GM18507 (cell line): ENCODE measurements at regions not wholly inside any gene's neighbourhood (a gene's known extent, or its start where the extent isn't known, plus 50 kb on each side); places are given as distances from the start of the nearest gene placed in this dataset.

Experiments
- DNase-seq: peaks from one replicate; pipeline ENCODE4 v3.0.0; 2011; ENCODE audit warnings: low read depth; ENCODE audit not compliant: insufficient read length; ENCODE audit errors: extremely low spot score
- FAIRE-seq: peaks from 2 replicates; lab custom pipeline; 2011; peaks lifted over from hg19 to GRCh38; lab: Jason Lieb, UNC

GRCh38 chrX:42463706-42464490, 314.1 kb downstream of the PPP1R2C start:
- FAIRE-seq (no peak), DNase-seq (no peak)

GRCh38 chrX:42462917-42463316, 315.0 kb downstream of the PPP1R2C start:
- FAIRE-seq (peak; percentile 21), DNase-seq (no peak)

- DNase-seq = no peak
- FAIRE-seq = no peak
Observed at GRCh38 chrX:42460706-42461105, 317.3 kb downstream of the PPP1R2C start.

- no peak for DNase-seq
- FAIRE-seq = no peak
Observed at GRCh38 chrX:42459735-42460134, 318.2 kb downstream of the PPP1R2C start.

GRCh38 chrX:42456176-42456700, 321.7 kb downstream of the PPP1R2C start:
- no peak for DNase-seq
- FAIRE-seq = no peak

GRCh38 chrX:42450228-42450627, 327.7 kb downstream of the PPP1R2C start:
- DNase-seq (no peak), FAIRE-seq (no peak)

- no peak for DNase-seq
- FAIRE-seq = peak; percentile 72
Observed at GRCh38 chrX:42443267-42443666, 334.7 kb downstream of the PPP1R2C start.

- FAIRE-seq = peak; percentile 41
- no peak for DNase-seq
Observed at GRCh38 chrX:42442745-42443144, 335.2 kb downstream of the PPP1R2C start.

- no peak for FAIRE-seq
Observed at GRCh38 chrX:42437211-42437610, 340.8 kb downstream of the PPP1R2C start.

GRCh38 chrX:42434458-42435166, 343.4 kb downstream of the PPP1R2C start:
- FAIRE-seq = no peak
- no peak for DNase-seq

More at GRCh38 chrX:42437211-42437610, 340.8 kb downstream of the PPP1R2C start:
- no peak for DNase-seq

- FAIRE-seq (no peak), DNase-seq (no peak)
Observed at GRCh38 chrX:42432552-42432951, 345.4 kb downstream of the PPP1R2C start.

GRCh38 chrX:42422961-42423360, 355.0 kb downstream of the PPP1R2C start:
- no peak for FAIRE-seq
- DNase-seq = no peak

GRCh38 chrX:42420426-42420825, 357.5 kb downstream of the PPP1R2C start:
- FAIRE-seq = no peak

GRCh38 chrX:42415636-42416035, 362.3 kb downstream of the PPP1R2C start:
- no peak for FAIRE-seq

More at GRCh38 chrX:42420426-42420825, 357.5 kb downstream of the PPP1R2C start:
- DNase-seq = no peak

GRCh38 chrX:42414057-42414456, 363.9 kb downstream of the PPP1R2C start:
- DNase-seq = no peak
- no peak for FAIRE-seq

More at GRCh38 chrX:42415636-42416035, 362.3 kb downstream of the PPP1R2C start:
- DNase-seq = no peak

- DNase-seq = no peak
- no peak for FAIRE-seq
Observed at GRCh38 chrX:42399632-42400024, 378.3 kb downstream of the PPP1R2C start.

GRCh38 chrX:42398967-42399631, 378.9 kb downstream of the PPP1R2C start:
- DNase-seq = no peak
- FAIRE-seq = no peak

- FAIRE-seq (no peak), DNase-seq (no peak)
Observed at GRCh38 chrX:42396136-42396535, 381.8 kb downstream of the PPP1R2C start.

- DNase-seq (no peak), FAIRE-seq (no peak)
Observed at GRCh38 chrX:42392846-42393245, 385.1 kb downstream of the PPP1R2C start.

GRCh38 chrX:42386681-42387080, 391.3 kb downstream of the PPP1R2C start:
- DNase-seq (no peak), FAIRE-seq (no peak)
